ENCODE measurements at regions not wholly inside any gene's neighbourhood (a gene's known extent, or its start where the extent isn't known, plus 50 kb on each side); places are given as distances from the start of the nearest gene placed in this dataset.

GRCh38 chr2:223494496-223494895 lies 107.7 kb downstream of the SCG2 start:
- intact Hi-C loops (cut with micrococcal nuclease) (no loop called here), in situ Hi-C loops (cut with MboI; ENCODE audit: low sequenced_read_pairs) (no loop called here), dilution Hi-C loops (cut with HindIII; ENCODE audit: low sequenced_read_pairs, unreplicated experiment) (no loop called here)
- BruUV-seq (replicated peaks), result no TSS peak
- WGBS, 2 experiments (ENCODE audit: extremely low coverage in 2 of 2, insufficient read length in 1 of 2), result no CpG with 5 or more reads among the region's 2 CpGs
- Histone ChIP-seq H3K4ac (ENCODE audit: low read depth, low read length) (no peak overlapping the region), H2AK9ac (replicated peaks; ENCODE audit: low read depth, low read length, poor library complexity) (no peak overlapping the region), H3K14ac (replicated peaks; ENCODE audit: low read depth, low read length) (no peak overlapping the region), H3K23ac (ENCODE audit: low read depth, low read length) (no peak overlapping the region), H3K36me3 (ENCODE audit: control insufficient read depth, insufficient read depth, low read length) (no peaks in the 10 kb centered on the region), H3K79me1 (ENCODE audit: low read depth in 1 of 2, low read length in 2 of 2) (no peaks in the 10 kb centered on the region), H3K9ac (ENCODE audit: low read depth, low read length) (no peak overlapping the region), H3K27ac (ENCODE audit: insufficient read depth, low read length) (no peak overlapping the region), H2AK5ac (ENCODE audit: low read depth, low read length) (no peak overlapping the region), H2BK20ac (ENCODE audit: low read depth, low read length) (no peak overlapping the region), H3K9me3 (ENCODE audit: control insufficient read depth, insufficient read depth, low read length) (peaks cover 2% of the 10 kb centered on the region; the same call in 1 of the 2 replicates), H2BK120ac (ENCODE audit: low read depth, low read length) (no peak overlapping the region), H3K27me3 (ENCODE audit: control insufficient read depth, insufficient read depth, low read length) (peaks cover 1% of the 10 kb centered on the region), H3K9me1 (ENCODE audit: insufficient read depth, low read length) (no peaks in the 10 kb centered on the region), H2BK15ac (ENCODE audit: low read depth, low read length) (no peak overlapping the region), H3K56ac (ENCODE audit: extremely low read depth, insufficient read depth, low read length) (no peak overlapping the region), H4K91ac (ENCODE audit: insufficient read depth, low read depth, low read length) (no peak overlapping the region), H3K4me1 (ENCODE audit: control insufficient read depth, insufficient read depth, low read length) (no peaks in the 10 kb centered on the region), H4K20me1 (ENCODE audit: insufficient read depth, low read length) (no peaks in the 10 kb centered on the region), H3K18ac (ENCODE audit: low read depth, low read length) (no peak overlapping the region), H2BK5ac (ENCODE audit: low read depth, low read length, poor library complexity, severe bottlenecking) (no peak overlapping the region), H2AFZ (replicated peaks; ENCODE audit: low read length, poor library complexity) (no peak overlapping the region), H3K4me2 (ENCODE audit: low read depth, low read length) (no peak overlapping the region), H4K5ac (ENCODE audit: low read depth, low read length) (no peak overlapping the region), H4K8ac (ENCODE audit: low read depth in 2 of 2, low read length in 2 of 2) (no peak overlapping the region), H3K4me3 (ENCODE audit: insufficient read depth, low read depth, low read length) (no peak overlapping the region)
- no peak for TF ChIP-seq SMC3 (IDR thresholded peaks at IDR 0.05; ENCODE audit: low read depth, low read length)
- TF ChIP-seq MXI1 (IDR thresholded peaks at IDR 0.05; ENCODE audit: borderline replicate concordance, low read depth, low read length), result no peak
- no peak for TF ChIP-seq FOS (IDR thresholded peaks at IDR 0.05; ENCODE audit: low read depth, low read length)
- no peak for TF ChIP-seq RAD21 (IDR thresholded peaks at IDR 0.05; ENCODE audit: low read length)
- TF ChIP-seq MAFK (IDR thresholded peaks at IDR 0.05; ENCODE audit: low read depth, low read length), result no peak
- TF ChIP-seq, protein P1, sequence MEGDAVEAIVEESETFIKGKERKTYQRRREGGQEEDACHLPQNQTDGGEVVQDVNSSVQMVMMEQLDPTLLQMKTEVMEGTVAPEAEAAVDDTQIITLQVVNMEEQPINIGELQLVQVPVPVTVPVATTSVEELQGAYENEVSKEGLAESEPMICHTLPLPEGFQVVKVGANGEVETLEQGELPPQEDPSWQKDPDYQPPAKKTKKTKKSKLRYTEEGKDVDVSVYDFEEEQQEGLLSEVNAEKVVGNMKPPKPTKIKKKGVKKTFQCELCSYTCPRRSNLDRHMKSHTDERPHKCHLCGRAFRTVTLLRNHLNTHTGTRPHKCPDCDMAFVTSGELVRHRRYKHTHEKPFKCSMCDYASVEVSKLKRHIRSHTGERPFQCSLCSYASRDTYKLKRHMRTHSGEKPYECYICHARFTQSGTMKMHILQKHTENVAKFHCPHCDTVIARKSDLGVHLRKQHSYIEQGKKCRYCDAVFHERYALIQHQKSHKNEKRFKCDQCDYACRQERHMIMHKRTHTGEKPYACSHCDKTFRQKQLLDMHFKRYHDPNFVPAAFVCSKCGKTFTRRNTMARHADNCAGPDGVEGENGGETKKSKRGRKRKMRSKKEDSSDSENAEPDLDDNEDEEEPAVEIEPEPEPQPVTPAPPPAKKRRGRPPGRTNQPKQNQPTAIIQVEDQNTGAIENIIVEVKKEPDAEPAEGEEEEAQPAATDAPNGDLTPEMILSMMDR (conservative IDR thresholded peaks at IDR 0.05; ENCODE audit: low read depth, low read length), result no peak
- no peak for TF ChIP-seq POLR2A (IDR thresholded peaks at IDR 0.05; ENCODE audit: low read depth, low read length)
- TF ChIP-seq, protein P2, sequence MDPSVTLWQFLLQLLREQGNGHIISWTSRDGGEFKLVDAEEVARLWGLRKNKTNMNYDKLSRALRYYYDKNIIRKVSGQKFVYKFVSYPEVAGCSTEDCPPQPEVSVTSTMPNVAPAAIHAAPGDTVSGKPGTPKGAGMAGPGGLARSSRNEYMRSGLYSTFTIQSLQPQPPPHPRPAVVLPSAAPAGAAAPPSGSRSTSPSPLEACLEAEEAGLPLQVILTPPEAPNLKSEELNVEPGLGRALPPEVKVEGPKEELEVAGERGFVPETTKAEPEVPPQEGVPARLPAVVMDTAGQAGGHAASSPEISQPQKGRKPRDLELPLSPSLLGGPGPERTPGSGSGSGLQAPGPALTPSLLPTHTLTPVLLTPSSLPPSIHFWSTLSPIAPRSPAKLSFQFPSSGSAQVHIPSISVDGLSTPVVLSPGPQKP (IDR thresholded peaks at IDR 0.05; ENCODE audit: borderline replicate concordance, low read depth, low read length), result no peak
- no peak for TF ChIP-seq MAZ (IDR thresholded peaks at IDR 0.05; ENCODE audit: borderline replicate concordance, low read depth, low read length)
- TF ChIP-seq BHLHE40 (IDR thresholded peaks at IDR 0.05; ENCODE audit: low read depth, low read length), result no peak
- DNase-seq (no peak), ATAC-seq (ENCODE audit: low read depth) (no peak)
- CTCF ChIA-PET, result no interaction called here
- POLR2A ChIA-PET (ENCODE audit: unreplicated experiment), result no interaction called here

Data from IMR-90 (cell line).